ENCODE measurements at regions not wholly inside any gene's neighbourhood (a gene's known extent, or its start where the extent isn't known, plus 50 kb on each side); places are given as distances from the start of the nearest gene placed in this dataset.

DNA sequence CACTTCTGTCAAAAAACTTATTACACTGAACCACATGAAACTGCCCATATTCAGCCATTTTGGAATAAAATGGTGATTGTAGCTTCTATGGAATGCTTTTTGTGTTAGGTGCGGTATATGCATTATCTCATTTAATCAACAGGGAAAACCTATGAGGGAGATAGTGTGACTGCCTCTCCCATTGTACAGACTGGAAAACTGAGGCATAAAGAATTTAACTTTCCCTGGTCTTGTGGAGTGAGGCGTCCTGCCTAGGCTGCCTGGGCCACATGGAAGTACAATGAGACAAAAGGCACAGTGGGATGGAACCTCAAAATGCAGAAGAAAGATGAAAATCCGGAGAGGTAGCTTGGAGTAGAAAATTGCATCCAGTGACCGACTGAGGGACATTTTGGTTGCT lies 80.2 kb downstream of the RPLP1 start:
- no peaks in the 10 kb centered on the region for H4K20me1 ChIP-seq (ENCODE audit: insufficient read depth, low read length, poor library complexity, severe bottlenecking)
- H3K4me2 ChIP-seq (ENCODE audit: low read depth, low read length, poor library complexity, severe bottlenecking), result no peak overlapping the region
- H3K9ac ChIP-seq (ENCODE audit: low read depth, low read length, poor library complexity, severe bottlenecking), result no peak overlapping the region
- no peaks in the 10 kb centered on the region for H3K36me3 ChIP-seq (ENCODE audit: insufficient read depth, low read length)
- H3F3A ChIP-seq (ENCODE audit: low read depth), result no peaks in the 10 kb centered on the region
- H3K4me3 ChIP-seq (ENCODE audit: low read length, poor library complexity, severe bottlenecking), result no peak overlapping the region
- H3K4me1 ChIP-seq (ENCODE audit: insufficient read depth, low read length, poor library complexity, severe bottlenecking), result peaks cover 3% of the 10 kb centered on the region
- no peaks in the 10 kb centered on the region for H3K79me2 ChIP-seq (ENCODE audit: insufficient read depth, low read length)
- no peaks in the 10 kb centered on the region for H3K9me2 ChIP-seq (replicated peaks; ENCODE audit: low read depth, low read length)
- H3K27me3 ChIP-seq (ENCODE audit: insufficient read depth, low read length, poor library complexity, severe bottlenecking), result no peaks in the 10 kb centered on the region
- no peaks in the 10 kb centered on the region for H3K9me3 ChIP-seq (ENCODE audit: insufficient read depth, low read depth, low read length)
- H2AFZ ChIP-seq (ENCODE audit: low read length), result no peak overlapping the region
- TF ChIP-seq, protein P1, sequence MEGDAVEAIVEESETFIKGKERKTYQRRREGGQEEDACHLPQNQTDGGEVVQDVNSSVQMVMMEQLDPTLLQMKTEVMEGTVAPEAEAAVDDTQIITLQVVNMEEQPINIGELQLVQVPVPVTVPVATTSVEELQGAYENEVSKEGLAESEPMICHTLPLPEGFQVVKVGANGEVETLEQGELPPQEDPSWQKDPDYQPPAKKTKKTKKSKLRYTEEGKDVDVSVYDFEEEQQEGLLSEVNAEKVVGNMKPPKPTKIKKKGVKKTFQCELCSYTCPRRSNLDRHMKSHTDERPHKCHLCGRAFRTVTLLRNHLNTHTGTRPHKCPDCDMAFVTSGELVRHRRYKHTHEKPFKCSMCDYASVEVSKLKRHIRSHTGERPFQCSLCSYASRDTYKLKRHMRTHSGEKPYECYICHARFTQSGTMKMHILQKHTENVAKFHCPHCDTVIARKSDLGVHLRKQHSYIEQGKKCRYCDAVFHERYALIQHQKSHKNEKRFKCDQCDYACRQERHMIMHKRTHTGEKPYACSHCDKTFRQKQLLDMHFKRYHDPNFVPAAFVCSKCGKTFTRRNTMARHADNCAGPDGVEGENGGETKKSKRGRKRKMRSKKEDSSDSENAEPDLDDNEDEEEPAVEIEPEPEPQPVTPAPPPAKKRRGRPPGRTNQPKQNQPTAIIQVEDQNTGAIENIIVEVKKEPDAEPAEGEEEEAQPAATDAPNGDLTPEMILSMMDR (conservative IDR thresholded peaks at IDR 0.05; ENCODE audit: low read length), result no peak
- TF ChIP-seq EZH2phosphoT487 (IDR thresholded peaks at IDR 0.05; ENCODE audit: borderline replicate concordance), result no peak

DNA sequence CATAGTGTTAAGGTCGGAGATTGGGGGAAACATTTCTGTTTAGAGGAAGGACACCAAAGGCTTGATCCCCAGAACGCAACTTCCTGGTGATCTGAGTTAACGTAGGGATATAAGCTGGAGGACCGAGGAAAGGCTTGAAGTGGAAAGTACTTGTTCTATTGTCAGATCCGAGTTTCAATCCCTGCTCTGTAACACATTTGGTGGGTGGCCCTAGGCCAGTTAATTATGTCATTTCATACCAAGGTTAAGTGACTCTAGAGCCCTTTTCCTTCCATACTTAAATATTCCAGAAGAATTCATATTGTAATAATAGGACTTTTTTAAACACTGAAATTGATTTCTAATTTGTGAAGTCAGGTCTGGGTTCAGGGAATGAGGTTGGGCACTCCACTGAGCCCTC lies 80.9 kb downstream of the RPLP1 start:
- no peaks in the 10 kb centered on the region for H3K9me3 ChIP-seq (ENCODE audit: insufficient read depth, low read depth, low read length)
- no peaks in the 10 kb centered on the region for H3K36me3 ChIP-seq (ENCODE audit: insufficient read depth, low read length)
- H3K79me2 ChIP-seq (ENCODE audit: insufficient read depth, low read length), result no peaks in the 10 kb centered on the region
- no peak overlapping the region for H2AFZ ChIP-seq (ENCODE audit: low read length)
- no peak for TF ChIP-seq EZH2phosphoT487 (IDR thresholded peaks at IDR 0.05; ENCODE audit: borderline replicate concordance)
- TF ChIP-seq, protein P1 (conservative IDR thresholded peaks at IDR 0.05; ENCODE audit: low read length), result no peak
- no peak overlapping the region for H3K4me3 ChIP-seq (ENCODE audit: low read length, poor library complexity, severe bottlenecking)
- H3K9ac ChIP-seq (ENCODE audit: low read depth, low read length, poor library complexity, severe bottlenecking), result no peak overlapping the region
- no peaks in the 10 kb centered on the region for H3K9me2 ChIP-seq (replicated peaks; ENCODE audit: low read depth, low read length)
- no peak overlapping the region for H3K4me2 ChIP-seq (ENCODE audit: low read depth, low read length, poor library complexity, severe bottlenecking)
- H3K4me1 ChIP-seq (ENCODE audit: insufficient read depth, low read length, poor library complexity, severe bottlenecking), result peaks cover 3% of the 10 kb centered on the region
- no peaks in the 10 kb centered on the region for H3K27me3 ChIP-seq (ENCODE audit: insufficient read depth, low read length, poor library complexity, severe bottlenecking)
- no peaks in the 10 kb centered on the region for H4K20me1 ChIP-seq (ENCODE audit: insufficient read depth, low read length, poor library complexity, severe bottlenecking)
- no peaks in the 10 kb centered on the region for H3F3A ChIP-seq (ENCODE audit: low read depth)

DNA sequence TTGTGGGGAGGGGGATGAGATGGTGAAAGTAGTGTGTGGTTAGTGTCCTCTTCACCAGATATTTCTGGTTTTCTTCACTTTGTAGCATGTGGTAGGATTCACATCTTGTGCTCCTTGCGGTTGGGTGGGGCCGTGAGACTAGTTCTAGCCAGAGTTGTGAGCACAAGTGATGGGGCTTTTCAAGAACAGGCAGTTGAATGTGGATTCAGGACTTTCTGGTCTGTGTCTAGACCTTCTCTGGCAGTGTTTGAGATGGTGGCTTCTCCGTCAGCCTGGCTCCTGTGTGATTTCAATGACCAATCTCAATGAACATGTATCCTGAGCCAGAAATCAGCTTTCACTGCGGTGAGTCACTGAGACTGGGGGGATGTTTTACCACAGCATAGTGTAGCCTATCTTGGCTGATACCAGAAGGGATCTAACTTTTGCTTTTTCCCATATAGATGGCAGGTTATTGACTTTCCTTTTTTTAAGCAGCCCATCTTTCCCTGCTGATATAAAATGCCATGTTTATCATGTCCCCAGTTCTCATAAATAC lies 82.6 kb downstream of the RPLP1 start:
- H2AFZ ChIP-seq (ENCODE audit: low read length), result no peak overlapping the region
- no peaks in the 10 kb centered on the region for H3K27me3 ChIP-seq (ENCODE audit: insufficient read depth, low read length, poor library complexity, severe bottlenecking)
- no peak overlapping the region for H3K4me3 ChIP-seq (ENCODE audit: low read length, poor library complexity, severe bottlenecking)
- no peaks in the 10 kb centered on the region for H3K79me2 ChIP-seq (ENCODE audit: insufficient read depth, low read length)
- no peaks in the 10 kb centered on the region for H3F3A ChIP-seq (ENCODE audit: low read depth)
- TF ChIP-seq EZH2phosphoT487 (IDR thresholded peaks at IDR 0.05; ENCODE audit: borderline replicate concordance), result no peak
- TF ChIP-seq, protein P1 (conservative IDR thresholded peaks at IDR 0.05; ENCODE audit: low read length), result no peak
- no peaks in the 10 kb centered on the region for H4K20me1 ChIP-seq (ENCODE audit: insufficient read depth, low read length, poor library complexity, severe bottlenecking)
- no peak overlapping the region for H3K9ac ChIP-seq (ENCODE audit: low read depth, low read length, poor library complexity, severe bottlenecking)
- H3K4me1 ChIP-seq (ENCODE audit: insufficient read depth, low read length, poor library complexity, severe bottlenecking), result peaks cover 3% of the 10 kb centered on the region
- no peaks in the 10 kb centered on the region for H3K9me2 ChIP-seq (replicated peaks; ENCODE audit: low read depth, low read length)
- no peaks in the 10 kb centered on the region for H3K9me3 ChIP-seq (ENCODE audit: insufficient read depth, low read depth, low read length)
- no peak overlapping the region for H3K4me2 ChIP-seq (ENCODE audit: low read depth, low read length, poor library complexity, severe bottlenecking)
- no peaks in the 10 kb centered on the region for H3K36me3 ChIP-seq (ENCODE audit: insufficient read depth, low read length)

All from Loucy (cell line).